ENCODE measurements at regions not wholly inside any gene's neighbourhood (a gene's known extent, or its start where the extent isn't known, plus 50 kb on each side); places are given as distances from the start of the nearest gene placed in this dataset.

DNA sequence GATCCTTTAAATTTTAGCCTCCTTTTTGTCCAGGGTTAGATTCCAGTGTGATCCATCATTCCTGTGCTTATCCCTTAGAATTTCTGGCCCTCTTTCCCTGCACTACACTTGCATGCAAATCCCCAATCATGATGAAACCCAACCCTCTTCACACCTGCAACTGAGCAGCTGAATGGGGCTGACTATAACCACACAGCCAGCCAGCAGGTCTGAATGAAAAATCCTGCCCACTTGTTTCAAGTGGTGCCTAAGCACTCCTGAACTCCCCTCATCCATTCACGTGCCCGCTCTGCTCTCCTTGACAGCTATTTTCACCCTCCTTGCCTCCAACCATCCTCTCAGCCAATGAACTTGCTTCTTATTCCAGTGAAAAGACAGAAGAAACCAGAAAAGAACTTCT, 80.5 kb upstream of the AFF3 start:
- Histone ChIP-seq H3K4me3 (ENCODE audit: insufficient read depth, low read depth, low read length) (no peak overlapping the region), H3K27me3 (ENCODE audit: control insufficient read depth, insufficient read depth, low read length) (no peaks in the 10 kb centered on the region), H3K36me3 (replicated peaks; ENCODE audit: control insufficient read depth, insufficient read depth, low read length) (no peaks in the 10 kb centered on the region)
- no peak for DNase-seq

DNA sequence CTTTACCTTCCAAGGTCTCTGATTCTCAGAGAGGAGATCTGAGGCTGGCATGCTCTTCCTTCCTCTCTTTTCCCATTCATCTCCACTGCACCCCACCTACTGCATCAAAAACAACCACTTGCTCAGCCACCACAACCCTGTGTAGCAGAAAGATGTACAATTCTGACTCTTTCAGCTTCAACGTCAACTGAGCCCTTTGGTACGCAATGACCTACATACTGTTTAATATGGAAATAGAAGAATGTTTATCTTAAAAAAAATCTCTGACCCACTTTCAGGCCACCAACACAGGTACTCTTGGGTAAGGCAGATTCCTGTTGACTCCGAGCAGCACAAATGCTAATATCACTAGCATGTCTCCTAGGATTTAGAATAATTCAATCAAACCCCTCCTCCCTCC, 76.2 kb upstream of the AFF3 start:
- Histone ChIP-seq H3K27me3 (ENCODE audit: control insufficient read depth, insufficient read depth, low read length) (no peaks in the 10 kb centered on the region), H3K36me3 (replicated peaks; ENCODE audit: control insufficient read depth, insufficient read depth, low read length) (no peaks in the 10 kb centered on the region), H3K4me3 (ENCODE audit: insufficient read depth, low read depth, low read length) (no peak overlapping the region)
- no peak for DNase-seq

DNA sequence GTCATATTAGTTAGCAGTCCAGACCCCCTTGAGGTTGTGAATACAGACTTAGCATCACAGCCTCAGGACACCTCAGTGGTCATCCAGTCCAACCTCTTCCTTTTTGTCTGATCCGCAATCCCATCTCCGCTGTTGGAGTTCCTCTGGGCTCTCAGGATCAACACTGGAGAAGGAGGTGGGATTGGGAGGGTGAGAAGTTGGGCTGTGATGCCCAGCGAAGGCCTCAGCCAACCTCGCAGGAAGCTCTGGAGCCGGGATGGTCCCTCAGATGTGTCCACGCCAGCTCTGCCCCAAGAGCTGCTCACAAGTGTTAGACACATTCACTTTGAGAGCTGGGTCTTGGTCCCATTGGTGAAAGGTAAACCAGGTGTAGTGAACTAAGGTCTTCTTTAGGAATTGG, 74.9 kb upstream of the AFF3 start:
- DNase-seq: no peak
- H3K36me3 ChIP-seq (replicated peaks; ENCODE audit: control insufficient read depth, insufficient read depth, low read length): no peaks in the 10 kb centered on the region
- H3K27me3 ChIP-seq (ENCODE audit: control insufficient read depth, insufficient read depth, low read length): no peaks in the 10 kb centered on the region
- no peak overlapping the region for H3K4me3 ChIP-seq (ENCODE audit: insufficient read depth, low read depth, low read length)

DNA sequence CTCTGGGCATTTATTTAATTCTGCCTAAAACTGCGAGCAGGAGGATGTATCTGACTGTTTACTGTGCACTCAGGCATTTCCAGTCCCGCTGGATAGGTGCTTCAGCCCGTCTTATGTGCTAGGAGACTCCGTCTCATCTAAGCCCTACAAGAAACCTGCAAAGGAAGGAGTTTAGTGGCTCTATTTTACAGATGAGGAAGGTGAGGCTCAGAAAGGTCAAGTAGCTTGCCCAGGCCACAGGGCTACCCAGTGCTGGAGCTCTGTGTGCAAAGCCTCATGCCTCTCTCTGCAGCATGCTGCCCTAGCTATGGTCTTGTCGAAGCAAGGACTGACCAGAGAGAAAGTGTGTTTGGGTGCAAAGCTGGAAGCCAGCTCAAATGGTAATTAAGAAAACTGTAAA, 73.6 kb upstream of the AFF3 start:
- no peak overlapping the region for H3K4me3 ChIP-seq (ENCODE audit: insufficient read depth, low read depth, low read length)
- DNase-seq: no peak
- no peaks in the 10 kb centered on the region for H3K27me3 ChIP-seq (ENCODE audit: control insufficient read depth, insufficient read depth, low read length)
- H3K36me3 ChIP-seq (replicated peaks; ENCODE audit: control insufficient read depth, insufficient read depth, low read length): no peaks in the 10 kb centered on the region

DNA sequence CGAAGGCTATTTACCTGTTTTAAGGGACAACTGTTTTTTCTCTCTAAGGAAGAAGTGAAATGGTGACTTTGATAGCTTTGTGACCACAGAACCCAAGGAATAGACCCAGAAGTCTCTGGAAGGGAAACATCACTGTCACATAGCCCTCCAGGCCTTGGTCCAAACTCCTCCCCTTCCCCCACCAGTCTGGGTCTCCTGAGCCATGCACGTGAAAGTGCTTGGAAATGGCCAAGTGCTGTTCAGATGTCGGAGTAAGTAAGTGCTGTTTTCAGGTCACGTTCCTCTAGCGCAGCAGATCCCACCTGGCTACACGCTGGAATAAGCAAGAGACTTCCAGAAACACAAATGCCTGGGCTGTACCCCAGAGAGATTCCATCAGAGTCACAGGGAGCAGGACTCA, 73.0 kb upstream of the AFF3 start:
- H3K36me3 ChIP-seq (replicated peaks; ENCODE audit: control insufficient read depth, insufficient read depth, low read length): no peaks in the 10 kb centered on the region
- DNase-seq: no peak
- H3K27me3 ChIP-seq (ENCODE audit: control insufficient read depth, insufficient read depth, low read length): no peaks in the 10 kb centered on the region
- no peak overlapping the region for H3K4me3 ChIP-seq (ENCODE audit: insufficient read depth, low read depth, low read length)

DNA sequence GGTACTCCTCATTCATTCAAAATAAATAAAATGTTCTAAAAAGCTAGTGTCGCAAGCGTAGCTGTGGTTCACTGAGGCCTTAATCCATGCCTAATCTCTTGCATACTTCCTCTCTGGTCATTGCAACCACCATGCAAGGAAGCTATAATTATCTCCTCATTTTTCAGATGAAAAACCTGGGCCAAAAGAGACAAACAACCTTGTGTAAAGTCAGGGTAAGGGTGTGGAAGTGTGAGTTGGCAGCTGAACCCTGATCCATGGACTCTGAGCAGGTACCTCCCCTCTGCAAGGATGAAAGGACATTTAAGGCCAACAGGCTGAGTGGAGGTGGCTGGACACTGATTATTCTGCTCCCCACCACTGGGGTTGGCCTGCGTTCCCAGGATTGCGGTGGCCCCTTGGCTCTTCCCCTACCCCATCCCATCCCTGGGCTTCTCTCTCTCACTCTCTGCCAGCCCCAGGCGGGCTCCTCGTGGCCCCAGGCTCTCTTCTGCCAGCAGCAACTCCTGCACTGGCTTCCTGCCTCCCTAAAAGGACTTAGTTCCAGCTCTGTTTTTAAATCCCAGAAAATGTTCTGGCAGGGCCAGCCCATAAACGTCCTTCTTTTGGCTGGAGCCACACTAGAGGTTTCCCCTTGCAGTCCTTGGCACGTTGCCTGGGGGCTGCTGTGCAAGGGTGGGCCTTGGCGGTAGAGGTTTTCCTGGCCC, 72.0 kb upstream of the AFF3 start:
- no peak for DNase-seq
- Histone ChIP-seq H3K36me3 (replicated peaks; ENCODE audit: control insufficient read depth, insufficient read depth, low read length) (no peaks in the 10 kb centered on the region), H3K4me3 (ENCODE audit: insufficient read depth, low read depth, low read length) (no peak overlapping the region), H3K27me3 (ENCODE audit: control insufficient read depth, insufficient read depth, low read length) (no peaks in the 10 kb centered on the region)

DNA sequence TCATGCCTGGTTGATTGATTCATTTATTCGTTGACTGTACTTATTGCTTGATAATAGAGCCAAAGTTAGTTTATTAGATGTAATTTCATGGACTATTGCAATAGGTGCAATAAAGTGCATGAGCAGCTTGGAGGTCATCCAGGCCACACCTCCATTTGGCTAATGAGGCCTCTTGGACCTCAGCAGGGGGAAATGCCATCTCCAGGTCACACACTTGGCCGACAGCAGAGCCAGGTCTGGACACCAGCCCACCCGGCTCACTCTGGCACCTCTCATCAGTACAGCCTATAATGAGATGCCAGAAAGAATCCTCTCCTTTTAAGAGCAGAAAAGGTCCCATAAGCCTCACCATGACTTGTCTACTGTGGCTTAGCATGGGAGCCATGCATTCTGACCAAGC, 71.2 kb upstream of the AFF3 start:
- no peak overlapping the region for H3K4me3 ChIP-seq (ENCODE audit: insufficient read depth, low read depth, low read length)
- no peaks in the 10 kb centered on the region for H3K27me3 ChIP-seq (ENCODE audit: control insufficient read depth, insufficient read depth, low read length)

DNA sequence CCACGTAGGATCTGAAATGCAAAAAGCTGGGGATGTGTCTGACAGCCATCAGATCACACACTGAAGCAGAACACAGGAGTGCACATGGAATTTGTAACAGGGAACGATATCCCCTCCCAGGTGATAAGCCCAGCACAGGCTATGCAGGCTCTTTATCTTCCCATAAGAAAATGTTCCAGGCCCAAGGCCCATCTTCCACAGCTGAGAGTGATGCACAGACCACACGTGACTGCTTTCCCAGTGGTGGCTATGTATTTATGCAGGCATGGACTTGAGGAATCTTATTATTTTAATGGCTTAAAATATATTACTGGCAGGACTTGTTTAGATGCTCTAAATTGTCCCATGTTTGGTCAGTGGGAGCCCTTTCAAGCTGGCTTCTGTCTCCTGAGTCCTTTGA, 70.5 kb upstream of the AFF3 start:
- no peak for DNase-seq
- no peaks in the 10 kb centered on the region for H3K27me3 ChIP-seq (ENCODE audit: control insufficient read depth, insufficient read depth, low read length)
- no peak overlapping the region for H3K4me3 ChIP-seq (ENCODE audit: insufficient read depth, low read depth, low read length)
- no peaks in the 10 kb centered on the region for H3K36me3 ChIP-seq (replicated peaks; ENCODE audit: control insufficient read depth, insufficient read depth, low read length)

More for the DNA sequence above, 71.2 kb upstream of the AFF3 start:
- no peak for DNase-seq
- no peaks in the 10 kb centered on the region for H3K36me3 ChIP-seq (replicated peaks; ENCODE audit: control insufficient read depth, insufficient read depth, low read length)

DNA sequence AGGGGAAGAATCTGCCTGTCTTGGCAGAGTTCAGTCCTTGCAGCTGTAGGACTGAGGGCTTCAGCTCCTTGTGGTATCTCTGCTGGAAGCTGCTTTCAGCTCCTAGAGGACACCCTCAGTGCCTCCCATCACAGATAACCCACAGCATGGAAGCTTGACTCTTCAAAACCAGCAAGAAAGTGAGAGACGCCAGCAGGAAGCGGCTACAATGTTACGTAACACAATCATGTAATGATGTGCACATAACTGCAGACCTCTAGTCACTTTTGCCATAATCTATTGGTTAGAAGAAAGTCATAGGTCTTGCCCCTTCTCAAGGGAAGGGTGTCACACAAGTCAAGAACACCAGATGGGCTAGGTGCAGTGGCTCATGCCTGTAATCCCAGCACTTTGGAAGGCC, 69.1 kb upstream of the AFF3 start:
- no peaks in the 10 kb centered on the region for H3K36me3 ChIP-seq (replicated peaks; ENCODE audit: control insufficient read depth, insufficient read depth, low read length)
- H3K27me3 ChIP-seq (ENCODE audit: control insufficient read depth, insufficient read depth, low read length): no peaks in the 10 kb centered on the region
- DNase-seq: no peak
- no peak overlapping the region for H3K4me3 ChIP-seq (ENCODE audit: insufficient read depth, low read depth, low read length)

DNA sequence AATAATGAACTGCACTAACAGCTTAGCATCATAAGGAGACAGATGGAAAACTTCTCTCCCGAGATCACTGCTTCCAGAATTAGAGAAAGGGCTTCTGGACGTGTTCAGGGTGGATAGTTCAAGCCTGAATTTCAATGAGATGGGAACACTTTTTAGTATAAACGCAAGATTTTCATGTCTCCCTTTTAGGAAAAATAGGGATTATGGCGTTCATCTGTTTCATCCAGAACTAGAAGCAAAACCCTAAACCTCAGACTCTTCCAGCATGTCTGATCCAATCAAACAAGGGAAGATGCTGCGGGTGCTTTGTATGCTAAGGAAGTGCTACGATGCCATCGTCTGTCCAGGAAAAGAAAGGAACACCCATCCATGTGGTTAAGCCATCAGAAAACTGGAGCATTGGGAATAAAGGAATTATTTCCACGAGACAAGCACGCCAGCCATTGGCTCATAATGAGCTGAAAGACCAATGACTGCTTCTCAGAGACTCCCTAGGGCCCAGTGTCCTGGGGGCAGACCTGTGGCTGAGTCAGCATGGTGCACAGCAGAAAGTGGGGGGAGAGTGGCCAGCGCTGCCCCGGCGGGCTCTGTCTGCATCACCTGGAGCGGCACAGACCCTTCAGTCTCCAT, 65.9 kb upstream of the AFF3 start:
- no peaks in the 10 kb centered on the region for H3K27me3 ChIP-seq (ENCODE audit: control insufficient read depth, insufficient read depth, low read length)
- DNase-seq: no peak
- no peak overlapping the region for H3K4me3 ChIP-seq (ENCODE audit: insufficient read depth, low read depth, low read length)
- H3K36me3 ChIP-seq (replicated peaks; ENCODE audit: control insufficient read depth, insufficient read depth, low read length): no peaks in the 10 kb centered on the region

DNA sequence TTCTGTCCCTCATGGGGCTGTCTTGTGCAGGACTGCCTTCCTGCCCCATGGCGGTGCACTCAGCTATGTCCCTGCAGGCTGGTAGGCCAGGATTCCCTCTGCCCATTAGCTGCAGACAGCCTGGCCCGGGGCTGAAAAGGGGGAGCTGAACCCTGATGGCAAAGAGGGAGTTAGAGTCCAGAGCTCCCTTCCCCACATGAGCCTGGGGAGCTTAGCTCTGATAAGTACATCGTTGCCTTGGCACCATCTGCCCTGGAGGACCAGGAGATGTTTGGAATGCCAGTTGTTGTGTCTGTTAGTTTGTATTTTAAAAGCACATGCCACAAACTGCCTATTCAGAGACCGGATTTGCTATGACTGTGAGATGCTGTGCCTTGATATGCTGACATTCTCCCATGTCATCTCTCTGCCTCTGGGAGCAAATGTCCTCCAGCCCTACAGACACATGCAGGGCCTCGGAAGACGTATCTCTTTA, 65.1 kb upstream of the AFF3 start:
- no peak overlapping the region for H3K4me3 ChIP-seq (ENCODE audit: insufficient read depth, low read depth, low read length)
- H3K36me3 ChIP-seq (replicated peaks; ENCODE audit: control insufficient read depth, insufficient read depth, low read length): no peaks in the 10 kb centered on the region
- no peaks in the 10 kb centered on the region for H3K27me3 ChIP-seq (ENCODE audit: control insufficient read depth, insufficient read depth, low read length)
- DNase-seq: peak; percentile 47

DNA sequence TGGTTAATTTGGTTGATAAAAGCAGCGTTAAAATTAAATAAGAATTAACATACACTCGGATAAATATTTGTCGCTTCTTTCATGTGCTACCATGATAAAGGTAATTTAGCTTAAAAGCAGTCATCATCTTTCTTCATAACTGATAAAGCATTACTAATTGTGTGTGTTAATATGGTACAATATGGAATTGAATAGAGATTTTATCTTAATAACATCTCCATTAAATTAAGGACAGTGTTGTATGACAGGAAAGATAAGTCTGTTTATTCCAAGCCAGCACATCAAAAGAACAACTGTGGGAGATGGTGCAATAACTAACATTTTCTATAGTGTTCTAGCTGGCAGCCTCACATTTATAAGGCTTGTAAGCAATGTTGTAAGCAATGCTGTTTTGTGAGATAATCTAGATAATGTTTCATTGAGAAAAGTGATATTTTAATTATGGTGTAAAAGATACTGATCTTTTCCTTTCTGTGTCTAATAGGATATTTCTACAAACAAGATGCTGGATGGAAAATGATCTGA, 64.4 kb upstream of the AFF3 start:
- Histone ChIP-seq H3K36me3 (replicated peaks; ENCODE audit: control insufficient read depth, insufficient read depth, low read length) (no peaks in the 10 kb centered on the region), H3K27me3 (ENCODE audit: control insufficient read depth, insufficient read depth, low read length) (no peaks in the 10 kb centered on the region), H3K4me3 (ENCODE audit: insufficient read depth, low read depth, low read length) (no peak overlapping the region)
- no peak for DNase-seq

DNA sequence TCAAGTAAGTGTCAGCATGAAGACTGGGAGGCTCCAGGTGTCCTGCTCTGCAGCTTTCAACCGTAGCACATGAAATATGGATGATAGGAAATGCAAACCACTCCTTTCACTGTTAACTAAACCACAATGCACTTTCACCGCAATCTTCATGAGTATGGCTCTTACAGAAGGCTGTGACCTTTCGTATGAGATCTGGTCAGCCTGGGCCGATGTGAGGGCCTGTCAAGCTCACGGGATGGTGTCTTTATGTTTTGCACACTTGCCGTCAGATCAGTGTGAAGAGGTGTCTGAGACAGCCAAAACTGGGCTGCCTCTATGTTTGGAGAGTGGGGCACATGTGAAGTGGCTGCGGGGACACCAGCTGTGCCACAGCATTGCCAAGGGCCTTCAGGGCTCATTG, 62.8 kb upstream of the AFF3 start:
- Histone ChIP-seq H3K36me3 (replicated peaks; ENCODE audit: control insufficient read depth, insufficient read depth, low read length) (no peaks in the 10 kb centered on the region), H3K4me3 (ENCODE audit: insufficient read depth, low read depth, low read length) (no peak overlapping the region), H3K27me3 (ENCODE audit: control insufficient read depth, insufficient read depth, low read length) (no peaks in the 10 kb centered on the region)
- no peak for DNase-seq

DNA sequence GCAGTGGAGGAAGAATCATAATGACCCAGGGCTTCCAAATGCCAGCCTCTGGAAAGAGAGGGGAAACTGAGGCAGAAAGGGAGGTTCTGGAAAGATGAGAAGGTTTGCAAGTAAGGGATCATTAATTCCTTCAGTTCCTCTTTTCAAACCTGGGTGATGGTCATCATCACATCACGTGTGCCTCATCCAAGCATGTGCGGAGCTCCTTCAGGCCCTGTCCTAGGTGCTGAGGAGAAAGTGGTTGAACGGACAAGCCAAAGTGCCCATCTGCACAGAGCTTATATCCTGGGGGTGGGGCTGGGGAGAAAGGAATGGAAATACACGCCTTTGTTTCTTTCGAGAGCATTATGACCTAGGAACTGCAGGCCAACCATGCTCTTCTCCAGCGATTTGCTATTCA, 60.2 kb upstream of the AFF3 start:
- Histone ChIP-seq H3K27me3 (ENCODE audit: control insufficient read depth, insufficient read depth, low read length) (no peaks in the 10 kb centered on the region), H3K36me3 (replicated peaks; ENCODE audit: control insufficient read depth, insufficient read depth, low read length) (no peaks in the 10 kb centered on the region), H3K4me3 (ENCODE audit: insufficient read depth, low read depth, low read length) (no peak overlapping the region)
- DNase-seq: no peak

DNA sequence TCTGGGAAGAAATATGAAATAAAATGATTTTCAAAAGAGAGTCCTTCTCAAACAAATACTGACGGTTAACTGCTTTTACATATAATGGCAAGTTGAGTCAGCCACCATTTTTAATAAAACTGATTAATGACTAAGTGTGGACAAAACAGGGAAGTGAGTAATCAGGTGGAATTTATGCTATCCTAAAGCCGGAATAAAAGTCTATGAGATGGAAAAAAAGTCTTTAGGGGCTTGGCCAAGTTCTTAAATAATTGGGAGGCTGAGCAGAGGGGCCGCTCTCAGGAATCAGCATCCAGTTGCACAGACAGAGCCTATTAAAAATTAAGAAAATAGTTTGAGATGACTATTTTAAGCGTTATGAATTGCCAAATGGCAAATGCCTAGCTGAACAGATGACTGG, 58.6 kb upstream of the AFF3 start:
- no peaks in the 10 kb centered on the region for H3K27me3 ChIP-seq (ENCODE audit: control insufficient read depth, insufficient read depth, low read length)
- H3K4me3 ChIP-seq (ENCODE audit: insufficient read depth, low read depth, low read length): no peak overlapping the region
- no peaks in the 10 kb centered on the region for H3K36me3 ChIP-seq (replicated peaks; ENCODE audit: control insufficient read depth, insufficient read depth, low read length)
- DNase-seq: no peak

All from H7 (cell line).